Mucosa of stomach (tissue), 1 donor: ENCODE measurements at regions not wholly inside any gene's neighbourhood (a gene's known extent, or its start where the extent isn't known, plus 50 kb on each side); places are given as distances from the start of the nearest gene placed in this dataset.

Source experiments
- H3K27me3 ChIP-seq: one replicate; pipeline ENCODE4 v1.7.0; 2013; ENCODE audit warnings: mild to moderate bottlenecking, low read length; ENCODE audit not compliant: control insufficient read depth, insufficient read depth
- H3K36me3 ChIP-seq: one replicate; pipeline ENCODE4 v1.7.0; 2013; ENCODE audit warnings: low read length; ENCODE audit not compliant: control insufficient read depth, insufficient read depth
- H3K4me1 ChIP-seq: one replicate; pipeline ENCODE4 v1.7.0; 2013; ENCODE audit warnings: mild to moderate bottlenecking, low read length; ENCODE audit not compliant: control insufficient read depth, insufficient read depth
- H3K4me3 ChIP-seq: one replicate; pipeline ENCODE4 v1.7.0; 2013; ENCODE audit warnings: low read length
- H3K9ac ChIP-seq: one replicate; pipeline ENCODE4 v1.7.0; 2013; ENCODE audit warnings: mild to moderate bottlenecking, low read length, moderate library complexity
- H3K9me3 ChIP-seq: one replicate; pipeline ENCODE4 v1.7.0; 2013; ENCODE audit warnings: mild to moderate bottlenecking, low read length, moderate library complexity; ENCODE audit not compliant: control insufficient read depth
- donor health status: Pancreatic carcinoma.

- H3K4me3 ChIP-seq: no peak overlapping the region
- H3K27me3 ChIP-seq: no peaks in the 10 kb centered on the region
- no peaks in the 10 kb centered on the region for H3K36me3 ChIP-seq
- no peaks in the 10 kb centered on the region for H3K9me3 ChIP-seq
- no peaks in the 10 kb centered on the region for H3K4me1 ChIP-seq
- H3K9ac ChIP-seq: no peak overlapping the region
Measured at GRCh38 chr2:2506536-2506935, 175.5 kb upstream of the MYT1L start.

- H3K27me3 ChIP-seq: no peaks in the 10 kb centered on the region
- H3K4me1 ChIP-seq: no peaks in the 10 kb centered on the region
- H3K4me3 ChIP-seq: no peak overlapping the region
- H3K9me3 ChIP-seq: no peaks in the 10 kb centered on the region
- no peaks in the 10 kb centered on the region for H3K36me3 ChIP-seq
- H3K9ac ChIP-seq: no peak overlapping the region
Measured at GRCh38 chr2:2505604-2506003, 174.5 kb upstream of the MYT1L start.

GRCh38 chr2:2503864-2504418 is 172.9 kb upstream of the MYT1L start:
- H3K4me1 ChIP-seq: no peaks in the 10 kb centered on the region
- H3K27me3 ChIP-seq: no peaks in the 10 kb centered on the region
- no peaks in the 10 kb centered on the region for H3K36me3 ChIP-seq
- H3K9me3 ChIP-seq: no peaks in the 10 kb centered on the region
- no peak overlapping the region for H3K4me3 ChIP-seq
- H3K9ac ChIP-seq: no peak overlapping the region

- no peaks in the 10 kb centered on the region for H3K27me3 ChIP-seq
- no peaks in the 10 kb centered on the region for H3K9me3 ChIP-seq
- H3K4me1 ChIP-seq: no peaks in the 10 kb centered on the region
- no peak overlapping the region for H3K9ac ChIP-seq
- no peak overlapping the region for H3K4me3 ChIP-seq
- H3K36me3 ChIP-seq: no peaks in the 10 kb centered on the region
Measured at GRCh38 chr2:2502201-2502549, 171.1 kb upstream of the MYT1L start.

GRCh38 chr2:2501454-2502200 is 170.6 kb upstream of the MYT1L start:
- H3K4me1 ChIP-seq: no peaks in the 10 kb centered on the region
- H3K9ac ChIP-seq: no peak overlapping the region
- no peak overlapping the region for H3K4me3 ChIP-seq
- no peaks in the 10 kb centered on the region for H3K36me3 ChIP-seq
- no peaks in the 10 kb centered on the region for H3K27me3 ChIP-seq
- no peaks in the 10 kb centered on the region for H3K9me3 ChIP-seq

- Histone ChIP-seq H3K36me3 (no peaks in the 10 kb centered on the region), H3K27me3 (no peaks in the 10 kb centered on the region), H3K9me3 (no peaks in the 10 kb centered on the region), H3K4me3 (no peak overlapping the region), H3K4me1 (no peaks in the 10 kb centered on the region), H3K9ac (no peak overlapping the region)
Measured at GRCh38 chr2:2495606-2496005, 164.5 kb upstream of the MYT1L start.

- H3K36me3 ChIP-seq: no peaks in the 10 kb centered on the region
- H3K9ac ChIP-seq: no peak overlapping the region
- H3K27me3 ChIP-seq: no peaks in the 10 kb centered on the region
- no peak overlapping the region for H3K4me3 ChIP-seq
- no peaks in the 10 kb centered on the region for H3K4me1 ChIP-seq
- H3K9me3 ChIP-seq: no peaks in the 10 kb centered on the region
Measured at GRCh38 chr2:2493496-2493895, 162.4 kb upstream of the MYT1L start.

- H3K27me3 ChIP-seq: no peaks in the 10 kb centered on the region
Measured at GRCh38 chr2:2492800-2493199, 161.7 kb upstream of the MYT1L start.

GRCh38 chr2:2491964-2492363 is 160.9 kb upstream of the MYT1L start:
- Histone ChIP-seq H3K9me3 (no peaks in the 10 kb centered on the region), H3K27me3 (no peaks in the 10 kb centered on the region), H3K4me1 (no peaks in the 10 kb centered on the region), H3K9ac (no peak overlapping the region), H3K4me3 (no peak overlapping the region), H3K36me3 (no peaks in the 10 kb centered on the region)

More at GRCh38 chr2:2492800-2493199, 161.7 kb upstream of the MYT1L start:
- H3K9ac ChIP-seq: no peak overlapping the region
- H3K4me3 ChIP-seq: no peak overlapping the region
- no peaks in the 10 kb centered on the region for H3K4me1 ChIP-seq
- H3K36me3 ChIP-seq: no peaks in the 10 kb centered on the region
- no peaks in the 10 kb centered on the region for H3K9me3 ChIP-seq

GRCh38 chr2:2484301-2484700 is 153.2 kb upstream of the MYT1L start:
- H3K9ac ChIP-seq: no peak overlapping the region

GRCh38 chr2:2482851-2483250 is 151.8 kb upstream of the MYT1L start:
- no peaks in the 10 kb centered on the region for H3K9me3 ChIP-seq
- no peaks in the 10 kb centered on the region for H3K4me1 ChIP-seq
- H3K9ac ChIP-seq: no peak overlapping the region
- H3K4me3 ChIP-seq: no peak overlapping the region
- no peaks in the 10 kb centered on the region for H3K27me3 ChIP-seq
- no peaks in the 10 kb centered on the region for H3K36me3 ChIP-seq

More at GRCh38 chr2:2484301-2484700, 153.2 kb upstream of the MYT1L start:
- no peaks in the 10 kb centered on the region for H3K9me3 ChIP-seq
- H3K27me3 ChIP-seq: no peaks in the 10 kb centered on the region
- no peaks in the 10 kb centered on the region for H3K4me1 ChIP-seq
- no peak overlapping the region for H3K4me3 ChIP-seq
- H3K36me3 ChIP-seq: no peaks in the 10 kb centered on the region

- H3K9ac ChIP-seq: no peak overlapping the region
- H3K4me1 ChIP-seq: no peaks in the 10 kb centered on the region
- H3K9me3 ChIP-seq: no peaks in the 10 kb centered on the region
- no peak overlapping the region for H3K4me3 ChIP-seq
- H3K27me3 ChIP-seq: no peaks in the 10 kb centered on the region
- no peaks in the 10 kb centered on the region for H3K36me3 ChIP-seq
Measured at GRCh38 chr2:2472881-2473280, 141.8 kb upstream of the MYT1L start.
